ENCODE measurements at regions not wholly inside any gene's neighbourhood (a gene's known extent, or its start where the extent isn't known, plus 50 kb on each side); places are given as distances from the start of the nearest gene placed in this dataset.
A peak's percentile ranks its signal among the peaks of the same experiment; 100 is the strongest.

- H3K36me3 Mint-ChIP-seq (ENCODE audit: low read depth): no peaks in the 10 kb centered on the region
- no peak for DNase-seq (ENCODE audit: low read depth, low spot score)
- H3K27me3 Mint-ChIP-seq (ENCODE audit: low read depth): peaks cover 13% of the 10 kb centered on the region
- no peak for TF ChIP-seq CTCF (conservative IDR thresholded peaks at IDR 0.05)
- H3K4me1 Mint-ChIP-seq: peaks cover 14% of the 10 kb centered on the region
- no peak overlapping the region for H3K27ac Mint-ChIP-seq (ENCODE audit: unreplicated experiment)
- no peak overlapping the region for H3K4me3 Mint-ChIP-seq
- peaks cover 5% of the 10 kb centered on the region for H3K9me3 Mint-ChIP-seq
These were observed 61.7 kb upstream of the ARHGAP18 start for GRCh38 chr6:129771678-129772077.

GRCh38 chr6:129767776-129768485, 58.0 kb upstream of the ARHGAP18 start:
- peaks cover 2% of the 10 kb centered on the region for H3K9me3 Mint-ChIP-seq
- no peaks in the 10 kb centered on the region for H3K36me3 Mint-ChIP-seq (ENCODE audit: low read depth)
- peaks cover 13% of the 10 kb centered on the region for H3K4me1 Mint-ChIP-seq
- DNase-seq (ENCODE audit: low read depth, low spot score): no peak
- TF ChIP-seq CTCF (conservative IDR thresholded peaks at IDR 0.05): no peak
- H3K27ac Mint-ChIP-seq (ENCODE audit: unreplicated experiment): no peak overlapping the region
- peaks cover 30% of the 10 kb centered on the region for H3K27me3 Mint-ChIP-seq (ENCODE audit: low read depth)
- H3K4me3 Mint-ChIP-seq: peak overlapping the region; percentile 84

GRCh38 chr6:129766959-129767728, 57.2 kb upstream of the ARHGAP18 start:
- Mint-ChIP-seq H3K27me3 (ENCODE audit: low read depth) (peaks cover 29% of the 10 kb centered on the region), H3K4me3 (peak overlapping the region; percentile 84), H3K36me3 (ENCODE audit: low read depth) (no peaks in the 10 kb centered on the region), H3K27ac (ENCODE audit: unreplicated experiment) (no peak overlapping the region), H3K9me3 (peaks cover 1% of the 10 kb centered on the region), H3K4me1 (peaks cover 13% of the 10 kb centered on the region)
- DNase-seq (ENCODE audit: low read depth, low spot score): peak; percentile 33
- no peak for TF ChIP-seq CTCF (conservative IDR thresholded peaks at IDR 0.05)

GRCh38 chr6:129764761-129765407, 54.9 kb upstream of the ARHGAP18 start:
- Mint-ChIP-seq H3K4me1 (peaks cover 13% of the 10 kb centered on the region), H3K27me3 (ENCODE audit: low read depth) (peaks cover 27% of the 10 kb centered on the region), H3K27ac (ENCODE audit: unreplicated experiment) (no peak overlapping the region), H3K36me3 (ENCODE audit: low read depth) (no peaks in the 10 kb centered on the region), H3K4me3 (no peak overlapping the region), H3K9me3 (no peaks in the 10 kb centered on the region)
- DNase-seq (ENCODE audit: low read depth, low spot score): no peak
- TF ChIP-seq CTCF (conservative IDR thresholded peaks at IDR 0.05): no peak

GRCh38 chr6:129759796-129760605, 50.0 kb upstream of the ARHGAP18 start:
- Mint-ChIP-seq H3K4me1 (no peaks in the 10 kb centered on the region), H3K27me3 (ENCODE audit: low read depth) (peaks cover 4% of the 10 kb centered on the region), H3K27ac (ENCODE audit: unreplicated experiment) (no peak overlapping the region), H3K4me3 (no peak overlapping the region), H3K9me3 (no peaks in the 10 kb centered on the region), H3K36me3 (ENCODE audit: low read depth) (no peaks in the 10 kb centered on the region)
- DNase-seq (ENCODE audit: low read depth, low spot score): no peak
- TF ChIP-seq CTCF (conservative IDR thresholded peaks at IDR 0.05): no peak
